CD4-positive, alpha-beta T cell treated with Interleukin-1 beta for 1 hour (primary cell): ENCODE measurements at regions not wholly inside any gene's neighbourhood (a gene's known extent, or its start where the extent isn't known, plus 50 kb on each side); places are given as distances from the start of the nearest gene placed in this dataset.
"Not testable (repeated sequence)": the region's sequence is repeated elsewhere in the genome, so short reads cannot be mapped to it uniquely, and the experiment has no call there.

Experiments used
- DNase-seq, 2 donors: peaks; one replicate each; pipeline ENCODE4 v3.0.0-alpha.2; 2020 to 2022

DNA sequence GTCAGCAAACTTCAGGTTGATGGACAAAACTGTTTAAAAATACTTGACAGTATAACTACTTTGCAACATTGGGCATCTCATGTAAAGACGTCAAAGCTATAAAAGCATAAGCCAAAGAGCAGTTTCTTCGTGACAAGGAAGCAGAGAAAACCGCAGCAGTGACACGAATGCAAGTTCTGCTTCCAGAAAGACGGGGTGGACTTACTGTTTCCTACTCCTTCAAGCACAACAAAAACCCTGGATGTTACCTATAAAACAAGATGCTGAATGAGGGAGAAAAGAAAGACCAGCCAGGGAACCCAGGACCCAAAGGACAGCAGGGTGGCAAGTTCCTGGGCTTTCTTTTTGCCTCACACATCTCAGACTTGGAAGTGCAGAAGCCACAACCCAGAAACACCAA, 98.0 kb downstream of the DLL1 start:
- no peak for DNase-seq

GRCh38 chr6:170192101-170192500, 98.8 kb downstream of the DLL1 start:
- DNase-seq = not testable (repeated sequence)

DNA sequence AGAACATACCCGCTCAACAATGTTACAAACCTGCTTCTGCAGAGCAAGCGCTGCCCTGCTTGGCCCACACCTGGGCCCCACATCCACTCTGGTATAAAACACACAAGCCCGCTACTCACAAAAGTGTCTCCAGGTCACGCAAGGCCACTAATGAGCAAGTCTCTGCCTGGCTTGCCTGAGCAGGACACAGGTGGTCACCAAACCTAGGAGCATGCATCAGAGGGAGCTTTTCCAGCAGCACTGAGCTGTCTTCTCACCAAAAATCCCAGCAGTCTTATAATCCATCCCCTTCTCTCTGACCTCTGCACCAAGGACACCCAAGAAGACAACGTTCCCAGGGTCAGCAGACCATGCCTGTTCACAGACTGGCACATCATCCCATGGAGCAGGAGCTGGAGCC, 100.8 kb downstream of the DLL1 start:
- DNase-seq = no peak

DNA sequence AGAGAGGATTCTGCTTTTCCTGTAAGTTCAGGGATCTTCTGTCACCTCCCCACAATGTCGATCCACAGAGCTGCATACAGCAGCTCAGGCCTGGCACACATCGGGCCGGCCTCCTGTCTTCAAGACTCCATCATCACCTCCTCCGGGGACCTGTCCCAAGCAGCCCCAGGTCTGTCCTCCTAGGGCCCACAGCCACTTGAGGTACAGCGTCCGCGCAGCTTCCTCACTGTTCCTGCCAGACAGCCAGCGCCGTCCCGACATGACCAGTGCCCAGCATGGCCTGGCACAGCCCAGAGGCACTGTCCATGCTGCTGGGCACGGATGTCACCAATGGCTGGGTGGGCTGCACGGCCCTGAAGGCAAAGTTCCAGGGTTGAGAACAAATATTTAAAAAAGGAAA, 101.6 kb downstream of the DLL1 start:
- no peak for DNase-seq

DNA sequence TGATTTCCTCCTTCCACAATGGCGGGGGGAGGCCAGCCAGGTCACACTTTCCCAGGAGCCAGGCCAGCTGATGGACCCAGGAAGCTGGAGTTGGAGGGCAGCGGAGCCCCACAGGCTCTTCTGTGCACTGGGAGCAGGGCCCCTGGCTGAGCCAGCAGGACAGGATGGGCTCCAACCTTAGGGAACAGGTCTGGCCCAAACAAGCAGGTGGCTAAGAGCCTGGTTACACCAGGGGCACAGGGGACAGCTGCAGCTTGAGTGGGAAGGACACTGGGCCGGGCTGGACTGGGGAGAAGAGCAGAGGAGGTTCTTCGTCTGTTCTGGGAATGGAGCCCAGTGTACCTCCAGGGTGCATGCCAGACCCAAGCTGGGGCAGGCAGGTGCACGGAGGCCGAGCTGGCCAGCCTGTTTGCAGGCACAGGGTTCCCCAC, 102.3 kb downstream of the DLL1 start:
- DNase-seq = no peak

DNA sequence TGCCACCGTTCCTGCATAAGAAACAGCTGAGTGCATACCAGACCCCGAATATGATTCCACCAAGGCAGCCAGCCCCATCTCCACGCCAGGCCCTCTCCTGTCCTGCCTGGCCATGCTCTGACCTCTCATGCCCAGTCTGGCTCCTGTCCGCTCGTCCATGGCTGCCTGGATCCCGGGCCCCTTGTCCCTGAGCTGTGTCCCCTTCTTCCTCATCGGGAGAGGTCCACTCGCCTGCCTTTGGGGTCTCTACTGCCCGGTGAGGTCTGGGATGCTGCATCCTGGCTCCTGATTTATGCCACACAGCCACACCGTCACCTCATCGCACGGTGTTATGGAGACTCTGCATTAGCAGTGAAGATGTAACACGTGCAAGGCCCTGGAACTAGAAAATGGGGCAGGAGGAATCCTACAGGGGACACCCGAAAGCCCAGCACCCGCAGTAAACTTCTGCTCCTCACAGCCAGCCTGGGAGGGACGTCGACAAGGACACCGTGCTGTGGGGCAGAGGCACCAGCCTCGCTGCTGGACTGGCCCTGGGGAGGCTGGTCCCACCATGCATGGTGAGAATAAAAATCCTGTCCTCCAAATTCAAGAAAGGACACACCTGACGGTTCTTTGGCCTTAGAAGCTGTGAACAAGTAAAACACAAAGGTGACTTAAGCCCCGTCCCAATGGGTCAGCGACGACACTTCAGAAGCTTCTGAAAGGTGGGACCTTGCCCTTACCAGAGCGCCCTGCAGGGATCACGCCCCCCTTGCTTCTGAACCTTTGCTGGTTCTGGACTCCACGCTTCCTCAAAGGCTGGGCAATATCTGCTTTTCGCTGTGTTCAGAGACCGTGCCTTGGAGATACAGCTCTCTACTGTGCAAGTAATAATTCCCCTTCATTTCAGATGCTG, 103.0 kb downstream of the DLL1 start:
- DNase-seq = no peak

DNA sequence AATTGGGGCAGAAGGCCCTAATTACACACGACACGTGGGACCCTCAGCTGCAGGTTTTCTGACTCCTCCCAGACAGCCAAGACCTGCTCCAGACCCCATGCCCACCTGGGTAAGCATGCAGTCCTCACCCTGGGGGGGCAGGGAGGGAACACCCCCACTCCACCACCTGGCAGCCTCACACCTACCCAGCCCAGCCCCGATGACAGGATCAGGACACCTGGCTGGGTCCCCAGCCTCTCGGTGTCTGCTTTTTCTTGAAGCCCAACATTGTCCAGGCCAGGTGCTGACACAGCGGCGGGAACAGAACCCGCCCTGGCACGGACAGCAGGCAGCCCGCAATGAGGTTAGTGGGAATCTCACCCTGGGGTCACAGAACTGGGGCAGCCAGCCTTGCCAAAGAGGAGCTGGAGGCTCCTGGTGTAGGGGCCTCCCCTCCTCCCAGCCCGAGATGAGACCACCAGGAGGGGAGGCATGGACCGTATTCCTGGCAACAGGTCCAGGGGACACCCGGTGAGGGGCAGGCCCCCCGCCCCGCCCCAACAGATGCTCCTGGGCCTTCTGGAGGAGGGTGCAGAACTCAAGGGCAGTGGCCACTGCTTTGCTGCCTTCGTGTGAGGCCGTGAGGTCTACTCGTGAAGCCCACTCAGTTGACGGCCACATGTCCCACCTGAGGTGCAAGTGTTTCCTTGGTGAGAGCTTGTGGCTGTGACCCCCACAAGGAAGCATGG, 103.8 kb downstream of the DLL1 start:
- DNase-seq = no peak

GRCh38 chr6:170186006-170186935, 104.6 kb downstream of the DLL1 start:
- no peak for DNase-seq

DNA sequence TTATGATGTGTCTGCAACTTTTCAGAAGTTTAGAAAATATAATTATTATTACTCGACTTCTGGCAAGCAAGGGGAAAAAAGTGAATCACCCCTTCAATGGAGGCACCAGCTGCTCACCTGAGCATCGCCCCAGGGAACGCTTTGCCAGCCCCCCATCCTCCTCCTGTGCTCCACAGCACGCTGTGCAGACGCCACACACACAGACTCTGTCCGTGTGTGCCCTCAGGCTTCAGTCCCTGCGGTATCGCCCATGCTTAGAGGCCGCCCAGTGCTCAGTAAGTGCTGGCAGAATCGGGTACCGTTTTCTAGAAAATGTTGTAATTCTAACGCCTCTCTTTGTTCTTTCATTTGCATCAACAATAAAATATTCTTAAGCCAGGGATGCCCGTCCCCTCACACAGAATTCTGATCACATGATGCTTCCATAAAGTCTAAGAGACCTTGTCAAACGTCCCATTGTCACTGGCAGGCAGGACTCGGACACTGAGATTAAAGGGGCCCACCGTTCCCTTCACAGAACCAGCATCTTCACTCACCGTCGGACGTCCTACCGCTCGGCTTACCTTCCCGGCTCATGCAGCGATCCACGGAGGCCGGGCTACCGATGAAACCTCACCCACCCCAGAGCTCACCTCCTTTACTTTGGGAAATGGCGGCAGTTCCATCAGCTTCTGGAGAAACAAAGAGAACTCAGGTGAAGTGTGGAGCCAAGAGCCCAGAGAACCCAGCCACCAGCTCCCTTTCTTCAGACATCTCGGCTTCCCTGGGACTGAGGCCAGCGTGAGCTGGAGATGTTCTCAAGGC, 105.5 kb downstream of the DLL1 start:
- no peak for DNase-seq

DNA sequence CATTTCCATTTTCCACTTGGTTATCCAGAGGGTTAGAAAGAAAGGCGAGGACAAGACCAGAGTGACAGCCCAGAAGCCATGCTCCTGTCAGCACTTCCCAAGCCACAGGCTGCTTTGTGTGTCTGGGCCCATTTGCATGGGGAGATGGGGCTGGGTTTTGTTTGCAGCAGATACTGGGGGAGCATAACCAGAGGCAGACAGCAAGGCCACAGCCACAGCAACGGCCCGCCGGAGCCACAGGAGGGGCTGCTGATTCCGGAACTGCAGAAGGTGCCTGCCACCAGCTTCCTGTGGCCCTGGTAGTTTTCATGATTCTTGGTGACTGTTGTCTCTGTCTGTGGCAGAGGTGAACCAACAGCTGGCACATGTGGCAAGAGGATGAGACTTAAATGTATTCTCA, 106.6 kb downstream of the DLL1 start:
- peak in 1 of 2 donors; percentile 3 for DNase-seq

DNA sequence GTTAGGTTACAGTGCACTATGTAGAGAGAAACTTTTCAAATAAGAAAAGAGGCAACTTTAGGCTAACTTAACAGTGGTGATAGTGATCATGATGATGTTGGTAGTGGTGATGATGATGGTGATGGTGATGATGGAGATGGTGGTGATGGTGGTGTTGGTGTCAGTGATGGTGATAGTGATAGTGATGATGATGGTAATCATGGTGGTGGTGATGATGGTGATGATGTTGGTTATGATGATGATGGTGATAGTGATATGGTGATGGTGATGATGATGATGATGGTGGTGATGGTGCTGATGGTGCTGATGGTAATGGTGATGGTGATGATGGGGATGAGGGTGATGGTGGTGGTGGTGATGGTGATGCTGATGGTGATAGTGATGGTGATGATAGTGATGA, 107.4 kb downstream of the DLL1 start:
- DNase-seq = no peak

DNA sequence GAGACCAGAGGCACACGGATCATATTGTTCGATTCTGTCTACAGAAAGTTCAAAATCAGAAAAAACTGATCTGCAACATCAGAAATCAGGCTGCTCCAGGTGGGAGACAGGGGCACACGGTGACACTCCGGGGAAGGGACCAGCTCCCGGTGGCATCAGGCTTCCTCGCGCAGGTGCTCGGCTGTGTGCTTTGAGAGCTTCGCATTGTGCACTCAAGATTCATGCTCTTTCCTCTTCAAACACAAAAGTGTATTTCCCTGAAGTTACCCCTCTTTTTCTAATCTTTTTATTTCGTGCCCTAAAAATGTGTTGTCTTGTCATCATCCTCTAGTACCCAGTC, 108.1 kb downstream of the DLL1 start:
- DNase-seq = no peak

GRCh38 chr6:170182093-170182780, 108.6 kb downstream of the DLL1 start:
- DNase-seq = no peak

DNA sequence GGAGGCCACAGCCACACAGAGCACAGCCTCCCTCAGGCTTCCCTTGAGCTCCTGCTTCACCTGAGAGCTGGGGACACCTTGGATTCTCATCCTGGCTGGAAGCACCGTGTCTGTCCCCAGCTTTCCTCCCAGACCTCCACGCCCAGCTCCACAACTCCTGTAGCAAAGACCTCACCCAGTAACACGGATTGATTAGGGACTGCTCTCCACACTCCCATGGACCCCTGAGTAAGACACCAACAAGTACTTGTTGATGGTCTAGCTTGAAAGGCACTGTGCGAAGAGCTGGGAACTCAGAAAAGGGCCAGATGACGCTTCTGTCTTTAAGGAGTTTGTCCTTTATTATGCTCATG, 109.6 kb downstream of the DLL1 start:
- no peak for DNase-seq

DNA sequence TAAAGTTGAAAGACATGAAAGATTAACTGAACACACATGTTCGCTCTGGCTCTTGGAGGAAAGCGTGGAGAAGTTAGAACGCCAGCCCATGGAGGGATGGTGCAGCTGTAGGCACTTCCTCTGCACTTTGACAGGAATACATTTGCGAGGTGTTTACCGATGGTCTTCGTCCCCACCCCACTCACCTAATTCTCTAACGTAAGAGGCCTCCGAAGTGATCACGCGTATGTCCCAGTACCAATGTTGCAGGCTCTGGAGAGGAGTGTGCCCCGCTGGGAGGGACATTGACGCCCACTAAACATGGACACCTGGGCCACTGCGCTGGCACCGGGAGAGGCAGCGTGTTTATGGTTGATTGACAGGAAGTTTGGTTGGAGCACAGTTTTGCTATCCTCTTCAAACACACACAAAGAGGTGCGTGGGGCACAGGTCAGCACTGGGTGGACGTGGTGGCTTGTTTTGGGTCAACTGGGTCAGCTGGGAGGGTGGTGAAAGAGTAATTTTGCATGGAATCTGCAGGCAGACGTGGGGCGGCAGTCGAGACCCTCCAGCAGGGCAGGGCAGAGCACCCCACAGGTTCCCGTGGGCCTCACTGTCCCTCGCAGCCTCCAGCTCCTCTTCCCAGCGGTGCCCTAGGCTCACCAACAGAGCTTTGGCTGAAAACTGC, 110.1 kb downstream of the DLL1 start:
- DNase-seq = no peak

- no peak for DNase-seq
These were observed 111.1 kb downstream of the DLL1 start for GRCh38 chr6:170179616-170180324.

GRCh38 chr6:170178561-170179477, 112.1 kb downstream of the DLL1 start:
- no peak for DNase-seq

- no peak for DNase-seq
These were observed 112.9 kb downstream of the DLL1 start for GRCh38 chr6:170177772-170178560.
